ENCODE measurements at regions not wholly inside any gene's neighbourhood (a gene's known extent, or its start where the extent isn't known, plus 50 kb on each side); places are given as distances from the start of the nearest gene placed in this dataset.

- no peaks in the 10 kb centered on the region for H3K27me3 ChIP-seq (ENCODE audit: low read depth)
- H3K4me3 ChIP-seq = no peak overlapping the region
- no peaks in the 10 kb centered on the region for H3K9me3 ChIP-seq
- in situ Hi-C loops (cut with MboI; ENCODE audit: low sequenced_read_pairs) = no loop called here
- no peaks in the 10 kb centered on the region for H3K4me1 ChIP-seq
- H3K36me3 ChIP-seq (replicated peaks) = no peaks in the 10 kb centered on the region
- DNase-seq (ENCODE audit: low spot score in 2 of 2) = no peak
These were observed 311.7 kb downstream of the FBXW7 start for GRCh38 chr4:152224223-152224622.

- Histone ChIP-seq H3K4me3 (no peak overlapping the region), H3K36me3 (replicated peaks) (no peaks in the 10 kb centered on the region), H3K4me1 (no peaks in the 10 kb centered on the region), H3K27me3 (ENCODE audit: low read depth) (no peaks in the 10 kb centered on the region), H3K9me3 (no peaks in the 10 kb centered on the region)
- in situ Hi-C loops (cut with MboI; ENCODE audit: low sequenced_read_pairs) = no loop called here
- no peak for DNase-seq (ENCODE audit: low spot score in 2 of 2)
These were observed 312.3 kb downstream of the FBXW7 start for GRCh38 chr4:152223600-152223999.

- no peaks in the 10 kb centered on the region for H3K9me3 ChIP-seq
- in situ Hi-C loops (cut with MboI; ENCODE audit: low sequenced_read_pairs) = no loop called here
These were observed 313.9 kb downstream of the FBXW7 start for GRCh38 chr4:152221816-152222516.

GRCh38 chr4:152220201-152220666 is 315.7 kb downstream of the FBXW7 start:
- Histone ChIP-seq H3K27me3 (ENCODE audit: low read depth) (no peaks in the 10 kb centered on the region), H3K9me3 (no peaks in the 10 kb centered on the region), H3K36me3 (replicated peaks) (no peaks in the 10 kb centered on the region), H3K4me1 (peaks cover 6% of the 10 kb centered on the region), H3K4me3 (no peak overlapping the region)
- in situ Hi-C loops (cut with MboI; ENCODE audit: low sequenced_read_pairs) = no loop called here
- DNase-seq (ENCODE audit: low spot score in 2 of 2) = no peak

More at GRCh38 chr4:152221816-152222516, 313.9 kb downstream of the FBXW7 start:
- Histone ChIP-seq H3K36me3 (replicated peaks) (no peaks in the 10 kb centered on the region), H3K4me1 (peaks cover 5% of the 10 kb centered on the region), H3K27me3 (ENCODE audit: low read depth) (no peaks in the 10 kb centered on the region), H3K4me3 (no peak overlapping the region)
- DNase-seq (ENCODE audit: low spot score in 2 of 2) = no peak

- in situ Hi-C loops (cut with MboI; ENCODE audit: low sequenced_read_pairs) = no loop called here
- Histone ChIP-seq H3K4me1 (peaks cover 6% of the 10 kb centered on the region), H3K4me3 (no peak overlapping the region), H3K9me3 (no peaks in the 10 kb centered on the region), H3K36me3 (replicated peaks) (no peaks in the 10 kb centered on the region), H3K27me3 (ENCODE audit: low read depth) (no peaks in the 10 kb centered on the region)
- no peak for DNase-seq (ENCODE audit: low spot score in 2 of 2)
These were observed 317.3 kb downstream of the FBXW7 start for GRCh38 chr4:152218576-152218975.

- H3K9me3 ChIP-seq = no peaks in the 10 kb centered on the region
- H3K4me3 ChIP-seq = no peak overlapping the region
- in situ Hi-C loops (cut with MboI; ENCODE audit: low sequenced_read_pairs) = no loop called here
- no peaks in the 10 kb centered on the region for H3K27me3 ChIP-seq (ENCODE audit: low read depth)
- H3K36me3 ChIP-seq (replicated peaks) = no peaks in the 10 kb centered on the region
- peaks cover 6% of the 10 kb centered on the region for H3K4me1 ChIP-seq
- DNase-seq (ENCODE audit: low spot score in 2 of 2) = no peak
These were observed 318.0 kb downstream of the FBXW7 start for GRCh38 chr4:152217896-152218295.

GRCh38 chr4:152211936-152212653 is 323.8 kb downstream of the FBXW7 start:
- Histone ChIP-seq H3K36me3 (replicated peaks) (no peaks in the 10 kb centered on the region), H3K4me1 (peaks cover 4% of the 10 kb centered on the region), H3K4me3 (no peak overlapping the region), H3K9me3 (no peaks in the 10 kb centered on the region), H3K27me3 (ENCODE audit: low read depth) (no peaks in the 10 kb centered on the region)
- in situ Hi-C loops (cut with MboI; ENCODE audit: low sequenced_read_pairs) = no loop called here
- DNase-seq (ENCODE audit: low spot score in 2 of 2) = no peak

GRCh38 chr4:152209772-152210493 is 326.0 kb downstream of the FBXW7 start:
- no peak for DNase-seq (ENCODE audit: low spot score in 2 of 2)
- peaks cover 10% of the 10 kb centered on the region for H3K4me1 ChIP-seq
- in situ Hi-C loops (cut with MboI; ENCODE audit: low sequenced_read_pairs) = no loop called here
- H3K4me3 ChIP-seq = no peak overlapping the region
- H3K36me3 ChIP-seq (replicated peaks) = no peaks in the 10 kb centered on the region
- no peaks in the 10 kb centered on the region for H3K27me3 ChIP-seq (ENCODE audit: low read depth)
- H3K9me3 ChIP-seq = no peaks in the 10 kb centered on the region

GRCh38 chr4:152207378-152207720 is 328.5 kb downstream of the FBXW7 start:
- Histone ChIP-seq H3K27me3 (ENCODE audit: low read depth) (no peaks in the 10 kb centered on the region), H3K36me3 (replicated peaks) (no peaks in the 10 kb centered on the region), H3K9me3 (no peaks in the 10 kb centered on the region), H3K4me3 (no peak overlapping the region), H3K4me1 (peaks cover 11% of the 10 kb centered on the region)
- no peak for DNase-seq (ENCODE audit: low spot score in 2 of 2)
- in situ Hi-C loops (cut with MboI; ENCODE audit: low sequenced_read_pairs) = no loop called here

- no peak for DNase-seq (ENCODE audit: low spot score in 2 of 2)
- Histone ChIP-seq H3K9me3 (no peaks in the 10 kb centered on the region), H3K4me1 (peaks cover 11% of the 10 kb centered on the region), H3K36me3 (replicated peaks) (no peaks in the 10 kb centered on the region), H3K27me3 (ENCODE audit: low read depth) (no peaks in the 10 kb centered on the region), H3K4me3 (no peak overlapping the region)
- in situ Hi-C loops (cut with MboI; ENCODE audit: low sequenced_read_pairs) = no loop called here
These were observed 329.1 kb downstream of the FBXW7 start for GRCh38 chr4:152206646-152207377.

GRCh38 chr4:152206185-152206584 is 329.7 kb downstream of the FBXW7 start:
- no peaks in the 10 kb centered on the region for H3K27me3 ChIP-seq (ENCODE audit: low read depth)
- DNase-seq (ENCODE audit: low spot score in 2 of 2) = no peak
- H3K4me3 ChIP-seq = no peak overlapping the region
- H3K36me3 ChIP-seq (replicated peaks) = no peaks in the 10 kb centered on the region
- in situ Hi-C loops (cut with MboI; ENCODE audit: low sequenced_read_pairs) = no loop called here
- no peaks in the 10 kb centered on the region for H3K9me3 ChIP-seq
- peaks cover 11% of the 10 kb centered on the region for H3K4me1 ChIP-seq

GRCh38 chr4:152202415-152202814 is 333.5 kb downstream of the FBXW7 start:
- H3K4me3 ChIP-seq = no peak overlapping the region
- no peaks in the 10 kb centered on the region for H3K36me3 ChIP-seq (replicated peaks)
- H3K4me1 ChIP-seq = peaks cover 11% of the 10 kb centered on the region
- no peaks in the 10 kb centered on the region for H3K9me3 ChIP-seq
- in situ Hi-C loops (cut with MboI; ENCODE audit: low sequenced_read_pairs) = no loop called here
- no peaks in the 10 kb centered on the region for H3K27me3 ChIP-seq (ENCODE audit: low read depth)
- no peak for DNase-seq (ENCODE audit: low spot score in 2 of 2)

GRCh38 chr4:152200511-152201333 is 335.2 kb downstream of the FBXW7 start:
- H3K36me3 ChIP-seq (replicated peaks) = no peaks in the 10 kb centered on the region
- H3K27me3 ChIP-seq (ENCODE audit: low read depth) = no peaks in the 10 kb centered on the region
- in situ Hi-C loops (cut with MboI; ENCODE audit: low sequenced_read_pairs) = no loop called here
- no peak for DNase-seq (ENCODE audit: low spot score in 2 of 2)
- no peaks in the 10 kb centered on the region for H3K9me3 ChIP-seq
- H3K4me1 ChIP-seq = 0 out of 2 replicates have a peak, but pooled peaks cover 5% of the 10 kb centered on the region
- no peak overlapping the region for H3K4me3 ChIP-seq
